ENCODE measurements at regions not wholly inside any gene's neighbourhood (a gene's known extent, or its start where the extent isn't known, plus 50 kb on each side); places are given as distances from the start of the nearest gene placed in this dataset.

DNA sequence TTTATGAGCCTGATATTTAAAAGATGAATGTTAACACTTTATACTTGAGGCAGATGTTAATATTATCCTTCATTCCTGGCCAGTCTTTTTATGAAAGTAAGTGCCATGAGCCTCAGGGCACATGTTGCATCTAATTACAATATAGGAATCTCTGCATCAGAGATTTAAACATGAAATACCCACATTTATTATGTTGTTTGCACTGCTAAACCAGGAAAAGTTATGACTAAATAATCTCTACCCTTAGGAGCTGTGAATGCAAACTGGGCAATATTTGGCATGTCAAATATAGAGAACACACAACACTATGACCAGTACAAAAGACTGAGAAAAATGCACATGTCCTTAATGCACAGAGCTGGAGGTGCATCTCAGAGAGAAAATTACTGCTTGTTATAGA is 526.1 kb upstream of the GRAMD2B start:
- TF ChIP-seq POLR2A (IDR thresholded peaks at IDR 0.05; ENCODE audit: low read depth, low read length) (no peak), TAF1 (IDR thresholded peaks at IDR 0.05; ENCODE audit: borderline replicate concordance, low read depth, low read length) (no peak)

Measured in GM12892 (cell line).